KMS-11 (cell line): ENCODE measurements at regions not wholly inside any gene's neighbourhood (a gene's known extent, or its start where the extent isn't known, plus 50 kb on each side); places are given as distances from the start of the nearest gene placed in this dataset.

Experiments used
- H2AFZ ChIP-seq: fragments of 200-600 bp; sonication (generic); 2 replicates; pipeline ENCODE4 v1.6.1; 2016; ENCODE audit warnings: antibody characterized with exemption, mixed run types, low read depth
- H3K27ac ChIP-seq: fragments of 200-600 bp; sonication (generic); 2 replicates; pipeline ENCODE4 v1.6.1; 2016; ENCODE audit warnings: mild to moderate bottlenecking, mixed run types
- H3K27me3 ChIP-seq: fragments of 200-600 bp; sonication (generic); 2 replicates; pipeline ENCODE4 v1.6.1; 2017; ENCODE audit warnings: mild to moderate bottlenecking, low read depth, mixed run types, moderate library complexity; ENCODE audit not compliant: insufficient read depth
- H3K36me3 ChIP-seq: fragments of 200-600 bp; sonication (generic); 2 replicates; pipeline ENCODE4 v1.6.1; 2017; ENCODE audit warnings: mild to moderate bottlenecking, mixed run types; ENCODE audit not compliant: insufficient read depth
- H3K4me1 ChIP-seq: fragments of 200-600 bp; sonication (generic); 2 replicates; pipeline ENCODE4 v1.6.1; 2016; ENCODE audit warnings: mild to moderate bottlenecking, low read depth, mixed run types; ENCODE audit not compliant: poor library complexity, severe bottlenecking
- H3K4me2 ChIP-seq: fragments of 200-600 bp; sonication (generic); 2 replicates; pipeline ENCODE4 v1.7.0; 2016; ENCODE audit warnings: mild to moderate bottlenecking, mixed run types
- H3K4me3 ChIP-seq: fragments of 200-600 bp; sonication (generic); IDR thresholded peaks from 2 replicates; pipeline ENCODE4 v1.6.1; 2017; ENCODE audit warnings: low read depth, low read length, mixed read lengths; ENCODE audit not compliant: insufficient read depth
- H3K79me2 ChIP-seq: fragments of 200-600 bp; sonication (generic); 2 replicates; pipeline ENCODE4 v1.6.1; 2016; ENCODE audit warnings: low read depth, mixed run types; ENCODE audit not compliant: insufficient read depth
- H3K9ac ChIP-seq: fragments of 200-600 bp; sonication (generic); 2 replicates; pipeline ENCODE4 v1.6.1; 2016; ENCODE audit warnings: mild to moderate bottlenecking, mixed run types
- H4K20me1 ChIP-seq: fragments of 200-600 bp; sonication (generic); 2 replicates; pipeline ENCODE4 v1.6.1; 2016; ENCODE audit warnings: mild to moderate bottlenecking, mixed run types; ENCODE audit not compliant: insufficient read depth
- TF ChIP-seq, protein P1 (sequence below): fragments of 200-600 bp; sonication (generic); conservative IDR thresholded peaks from 2 replicates; pipeline ENCODE4 v1.6.1; 2017; ENCODE audit warnings: low read depth, mild to moderate bottlenecking, antibody characterized with exemption, low read length, moderate library complexity, mixed read lengths

- Histone ChIP-seq H3K4me2 (no peak overlapping the region), H4K20me1 (no peaks in the 10 kb centered on the region), H3K4me1 (no peaks in the 10 kb centered on the region), H3K9ac (no peak overlapping the region), H3K79me2 (no peaks in the 10 kb centered on the region), H3K27me3 (no peaks in the 10 kb centered on the region), H3K27ac (no peak overlapping the region), H3K36me3 (no peaks in the 10 kb centered on the region), H2AFZ (no peak overlapping the region), H3K4me3 (no peak overlapping the region)
- TF ChIP-seq, protein P1, sequence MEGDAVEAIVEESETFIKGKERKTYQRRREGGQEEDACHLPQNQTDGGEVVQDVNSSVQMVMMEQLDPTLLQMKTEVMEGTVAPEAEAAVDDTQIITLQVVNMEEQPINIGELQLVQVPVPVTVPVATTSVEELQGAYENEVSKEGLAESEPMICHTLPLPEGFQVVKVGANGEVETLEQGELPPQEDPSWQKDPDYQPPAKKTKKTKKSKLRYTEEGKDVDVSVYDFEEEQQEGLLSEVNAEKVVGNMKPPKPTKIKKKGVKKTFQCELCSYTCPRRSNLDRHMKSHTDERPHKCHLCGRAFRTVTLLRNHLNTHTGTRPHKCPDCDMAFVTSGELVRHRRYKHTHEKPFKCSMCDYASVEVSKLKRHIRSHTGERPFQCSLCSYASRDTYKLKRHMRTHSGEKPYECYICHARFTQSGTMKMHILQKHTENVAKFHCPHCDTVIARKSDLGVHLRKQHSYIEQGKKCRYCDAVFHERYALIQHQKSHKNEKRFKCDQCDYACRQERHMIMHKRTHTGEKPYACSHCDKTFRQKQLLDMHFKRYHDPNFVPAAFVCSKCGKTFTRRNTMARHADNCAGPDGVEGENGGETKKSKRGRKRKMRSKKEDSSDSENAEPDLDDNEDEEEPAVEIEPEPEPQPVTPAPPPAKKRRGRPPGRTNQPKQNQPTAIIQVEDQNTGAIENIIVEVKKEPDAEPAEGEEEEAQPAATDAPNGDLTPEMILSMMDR: no peak
Observed at GRCh38 chrX:25650216-25650820, 487.8 kb upstream of the MAGEB18 start.

DNA sequence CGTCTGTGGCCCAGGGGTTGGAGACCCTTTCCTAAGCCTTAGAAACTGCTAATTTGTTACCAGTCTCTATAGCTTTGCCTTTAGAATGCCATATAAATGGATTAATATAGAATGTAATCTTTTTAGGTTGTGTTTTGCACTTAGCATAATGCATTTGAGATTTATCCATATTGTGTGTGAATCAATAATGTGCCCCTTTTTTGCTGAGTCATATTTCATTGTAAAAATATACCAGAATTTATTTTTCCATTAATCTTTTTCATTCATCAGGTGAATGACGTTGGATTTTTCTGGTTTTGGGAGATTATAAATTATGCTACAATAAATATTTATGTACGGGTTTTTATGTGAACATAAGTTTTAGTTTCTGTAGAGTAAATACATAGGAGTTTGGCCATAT lies 478.8 kb upstream of the MAGEB18 start:
- TF ChIP-seq, protein P1: no peak
- Histone ChIP-seq H3K27me3 (no peaks in the 10 kb centered on the region), H3K36me3 (no peaks in the 10 kb centered on the region), H4K20me1 (no peaks in the 10 kb centered on the region), H3K4me3 (no peak overlapping the region), H3K4me1 (no peaks in the 10 kb centered on the region), H3K4me2 (no peak overlapping the region), H3K79me2 (no peaks in the 10 kb centered on the region), H3K9ac (no peak overlapping the region), H3K27ac (no peak overlapping the region), H2AFZ (no peak overlapping the region)

DNA sequence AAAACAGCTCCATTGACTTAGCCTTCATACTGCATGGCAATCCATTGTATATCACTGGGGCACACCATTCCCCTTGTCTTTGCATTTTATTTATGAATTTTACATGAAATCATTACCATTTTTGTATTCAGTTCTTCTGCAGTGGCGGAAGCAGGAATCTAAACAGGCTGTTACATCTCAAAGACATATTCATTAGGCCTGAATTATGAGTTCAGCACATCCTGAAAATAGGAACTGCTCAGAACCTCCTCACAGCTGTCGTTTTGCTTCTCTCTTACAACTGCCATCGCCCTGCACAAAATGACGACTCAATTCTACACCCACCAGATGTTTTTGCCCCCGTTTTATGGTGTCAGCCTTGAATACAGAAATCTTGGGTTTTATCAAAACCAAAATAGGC lies 474.4 kb upstream of the MAGEB18 start:
- Histone ChIP-seq H3K27me3 (no peaks in the 10 kb centered on the region), H2AFZ (no peak overlapping the region), H3K4me3 (no peak overlapping the region), H3K4me2 (no peak overlapping the region), H4K20me1 (no peaks in the 10 kb centered on the region), H3K4me1 (no peaks in the 10 kb centered on the region), H3K79me2 (no peaks in the 10 kb centered on the region), H3K9ac (no peak overlapping the region), H3K27ac (no peak overlapping the region), H3K36me3 (no peaks in the 10 kb centered on the region)
- TF ChIP-seq, protein P1: no peak

DNA sequence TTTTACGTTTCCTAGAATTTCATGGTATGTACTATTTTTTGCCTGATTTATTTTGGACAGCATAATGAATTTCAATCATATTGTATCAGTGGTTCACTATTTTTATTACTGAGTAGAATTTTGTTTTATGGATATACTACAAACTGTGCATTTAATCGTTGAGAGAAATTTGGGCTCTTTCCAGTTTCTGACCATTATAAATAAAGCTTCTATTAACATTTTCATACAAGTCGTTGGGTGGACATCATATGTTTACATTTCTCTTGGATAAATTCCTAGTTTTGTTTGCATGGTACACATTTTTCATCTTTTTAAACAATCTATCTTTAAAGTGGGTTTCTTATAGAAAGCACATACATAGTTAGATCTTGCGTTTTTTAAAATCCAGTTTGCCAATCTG lies 472.7 kb upstream of the MAGEB18 start:
- Histone ChIP-seq H3K79me2 (no peaks in the 10 kb centered on the region), H3K9ac (no peak overlapping the region), H3K27me3 (no peaks in the 10 kb centered on the region), H3K27ac (no peak overlapping the region), H3K4me3 (no peak overlapping the region), H4K20me1 (no peaks in the 10 kb centered on the region), H3K4me1 (no peaks in the 10 kb centered on the region), H3K4me2 (no peak overlapping the region), H3K36me3 (no peaks in the 10 kb centered on the region), H2AFZ (no peak overlapping the region)
- TF ChIP-seq, protein P1: no peak
